ENCODE measurements at regions not wholly inside any gene's neighbourhood (a gene's known extent, or its start where the extent isn't known, plus 50 kb on each side); places are given as distances from the start of the nearest gene placed in this dataset.
A peak's percentile ranks its signal among the peaks of the same experiment; 100 is the strongest.

DNA sequence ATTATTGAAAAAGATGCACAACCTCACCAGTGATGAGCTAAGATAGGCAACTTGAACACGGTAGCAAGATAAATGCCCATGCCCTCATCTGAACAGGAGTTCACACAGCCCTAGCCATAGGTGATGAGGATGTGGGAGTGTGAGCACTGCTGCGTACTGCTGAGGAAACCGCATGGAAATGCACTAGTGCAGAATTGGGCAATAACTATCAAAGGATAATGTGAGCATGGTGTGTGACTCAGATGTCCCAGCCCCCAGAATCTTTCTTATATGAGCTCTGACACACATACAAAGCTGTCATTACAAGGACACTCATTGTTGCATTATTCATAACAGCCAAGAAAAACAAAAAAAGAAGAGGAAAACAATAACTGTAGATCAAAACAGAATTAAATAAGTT lies 521.2 kb downstream of the IRX1 start:
- DNase-seq: no peak

DNA sequence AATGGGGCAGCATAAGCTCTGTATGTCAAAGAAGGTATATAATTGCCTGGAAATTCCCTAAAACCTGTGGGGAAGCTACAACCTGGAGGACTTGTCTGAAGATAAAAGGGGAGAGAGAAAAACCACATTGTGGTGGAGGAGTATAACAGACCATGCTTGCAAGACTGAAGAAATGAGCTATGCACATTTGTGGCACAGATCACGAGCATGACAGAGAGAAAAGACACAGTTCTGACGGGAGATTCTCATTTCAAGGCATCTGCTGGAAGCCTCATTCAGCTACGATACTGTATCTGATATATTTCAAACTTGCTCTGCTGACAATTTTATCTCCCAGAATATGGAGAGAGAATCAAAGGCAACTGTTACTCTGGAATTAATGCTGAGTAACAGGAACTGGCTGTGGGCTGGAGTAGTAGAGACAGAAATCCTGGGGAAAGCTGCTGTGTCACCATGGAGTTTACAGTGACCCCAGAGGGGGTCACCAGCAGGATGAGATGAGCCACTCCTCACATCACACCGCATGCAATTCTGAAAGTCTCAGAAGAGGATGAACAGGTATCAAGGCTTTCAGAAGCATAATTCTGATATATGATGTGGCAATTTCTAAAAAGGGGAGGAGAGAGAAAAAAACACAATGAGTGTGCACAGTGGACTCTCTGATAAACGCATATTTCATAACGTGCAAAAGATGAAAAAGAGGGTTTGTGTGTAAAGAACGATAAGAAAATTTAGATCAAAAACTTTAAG lies 528.8 kb downstream of the IRX1 start:
- DNase-seq: no peak

DNA sequence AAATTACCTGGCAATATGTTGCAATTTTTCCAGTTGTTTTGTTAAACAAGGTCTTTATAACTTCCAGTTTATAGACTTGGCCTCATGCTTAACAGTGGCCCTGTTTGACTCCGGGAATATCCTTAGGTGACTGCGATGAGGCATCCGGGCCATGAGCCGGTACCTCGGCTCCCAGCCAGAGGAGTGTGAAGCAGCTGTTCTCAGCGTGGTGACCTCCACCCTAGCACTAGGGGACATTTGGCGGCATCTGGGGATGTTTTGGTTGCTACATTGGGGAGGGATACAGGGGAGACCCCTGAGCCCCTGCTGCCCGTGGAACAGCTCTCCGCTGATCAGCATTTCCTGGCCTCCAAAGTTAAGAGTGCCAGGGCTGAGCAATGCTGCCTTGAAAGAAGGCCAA lies 533.4 kb downstream of the IRX1 start:
- DNase-seq: no peak

DNA sequence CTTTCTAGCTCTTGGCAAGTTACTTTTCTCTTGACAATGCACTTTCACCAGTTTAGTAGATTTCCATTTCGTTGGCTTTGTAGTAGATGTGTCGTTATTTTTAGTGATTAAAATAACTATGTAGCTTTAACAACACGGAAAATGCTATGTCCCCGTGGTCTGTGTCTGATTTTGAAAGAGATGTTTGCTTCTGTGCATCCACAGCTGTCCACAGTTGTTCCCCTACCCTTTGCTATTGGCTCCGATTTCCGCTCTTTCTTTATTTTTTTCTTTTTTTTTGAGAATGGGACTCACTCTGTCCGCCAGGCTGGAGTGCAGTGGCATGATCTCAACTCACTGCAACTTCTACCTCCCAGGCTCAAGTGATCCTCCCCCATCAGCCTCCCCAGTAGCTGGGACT lies 533.9 kb downstream of the IRX1 start:
- DNase-seq: no peak

DNA sequence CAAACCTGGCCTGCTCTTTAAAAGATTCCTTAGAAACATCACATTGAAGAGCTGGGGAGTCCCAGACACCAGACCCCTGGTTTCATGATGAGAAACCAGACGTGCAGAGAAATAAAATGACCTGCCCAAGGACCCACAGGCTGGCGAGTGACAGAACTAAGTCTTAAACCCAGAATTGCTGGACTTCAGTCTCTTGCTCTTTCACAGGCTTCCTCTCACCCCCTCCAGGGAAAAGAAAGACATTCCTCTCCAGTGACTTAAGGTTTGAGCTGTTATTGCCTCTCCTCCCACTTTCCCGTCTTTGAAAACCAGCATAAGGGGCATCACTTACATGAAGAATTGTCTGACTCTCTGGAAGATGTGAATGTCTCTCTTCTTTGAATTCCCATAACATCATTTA lies 535.2 kb downstream of the IRX1 start:
- DNase-seq: no peak

DNA sequence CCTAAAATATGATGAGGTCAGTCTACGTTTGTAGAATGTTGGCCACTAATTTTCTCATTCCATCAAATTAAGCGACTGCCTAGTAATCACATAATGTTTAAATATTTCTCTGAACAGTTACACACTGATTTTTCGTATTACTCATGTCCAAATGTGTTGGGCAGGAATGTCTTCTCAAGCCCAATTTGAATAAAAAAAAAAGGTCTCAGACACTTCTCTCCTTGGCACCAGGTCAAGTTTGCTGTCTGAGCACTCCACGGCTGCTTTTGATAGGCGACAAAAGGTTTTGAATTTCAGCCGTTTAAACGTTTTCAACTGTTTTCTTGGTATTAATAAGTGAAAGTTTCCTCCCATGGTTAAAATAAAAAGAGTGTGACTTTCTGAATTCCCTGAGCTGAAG lies 542.1 kb downstream of the IRX1 start:
- DNase-seq: peak; percentile 11 to 13

DNA sequence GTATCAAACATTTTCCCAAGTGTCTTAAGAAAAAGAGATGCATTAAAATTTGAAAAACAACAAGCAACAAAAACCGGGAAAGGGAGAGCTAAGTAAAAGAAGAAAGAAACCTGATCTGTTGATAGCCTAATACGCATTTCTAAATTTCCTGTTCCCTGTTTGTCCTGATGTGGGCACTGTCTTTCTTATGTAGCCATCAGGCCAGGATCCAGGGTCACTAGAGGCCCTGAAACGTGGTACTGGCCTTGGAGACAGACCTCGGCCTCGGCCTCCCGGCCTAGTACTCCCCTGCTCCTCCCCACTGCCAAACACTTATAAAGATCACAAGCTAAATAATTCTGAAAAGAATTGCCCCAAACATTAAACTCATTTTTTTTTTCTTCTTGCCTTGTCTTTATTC lies 547.2 kb downstream of the IRX1 start:
- no peak for DNase-seq

DNA sequence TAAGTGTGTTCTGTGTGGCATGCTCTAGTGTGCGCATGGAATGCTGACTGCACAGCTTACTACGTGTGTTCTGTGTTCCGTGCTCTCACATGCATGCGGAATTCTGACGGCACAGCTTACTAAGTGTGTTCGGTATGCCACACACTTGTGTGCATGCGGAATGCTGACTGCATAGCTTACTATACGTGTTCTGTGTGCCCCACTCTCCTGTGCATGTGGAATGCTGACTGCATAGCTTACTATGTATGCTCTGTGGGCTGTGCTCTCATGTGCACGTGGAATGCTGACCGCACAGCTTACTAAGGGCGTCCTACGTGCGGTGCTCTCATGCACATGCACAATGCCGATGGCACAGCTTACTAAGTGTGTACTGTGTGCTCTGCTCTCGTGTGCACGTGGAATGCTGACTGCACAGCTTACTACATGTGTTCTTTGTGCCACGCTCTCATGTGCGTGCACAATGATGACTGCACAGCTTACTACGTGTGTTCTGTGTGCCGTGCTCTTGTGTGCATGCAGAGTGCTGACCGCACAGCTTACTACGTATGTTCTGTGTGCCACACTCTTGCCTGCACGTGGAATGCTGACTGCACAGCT lies 548.9 kb downstream of the IRX1 start:
- DNase-seq: no peak

DNA sequence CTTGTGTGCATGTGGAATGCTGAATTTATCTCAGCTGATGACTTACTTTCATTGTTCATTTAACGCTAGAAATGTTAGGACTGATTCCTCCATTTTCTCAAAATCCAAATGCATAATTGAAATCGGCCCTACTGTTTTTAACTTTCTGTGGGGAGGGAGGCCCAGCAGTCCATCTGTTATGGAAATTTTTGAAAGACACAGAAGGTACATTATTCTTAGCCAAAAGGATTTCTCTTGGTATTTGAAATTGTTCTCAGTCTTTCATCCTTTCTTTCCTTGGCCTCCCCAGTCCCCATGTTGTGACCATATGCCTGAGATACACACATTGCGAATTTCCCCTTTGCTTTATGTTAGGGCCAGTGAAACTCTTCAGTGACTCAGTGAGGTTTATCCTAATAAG lies 549.9 kb downstream of the IRX1 start:
- DNase-seq: no peak

DNA sequence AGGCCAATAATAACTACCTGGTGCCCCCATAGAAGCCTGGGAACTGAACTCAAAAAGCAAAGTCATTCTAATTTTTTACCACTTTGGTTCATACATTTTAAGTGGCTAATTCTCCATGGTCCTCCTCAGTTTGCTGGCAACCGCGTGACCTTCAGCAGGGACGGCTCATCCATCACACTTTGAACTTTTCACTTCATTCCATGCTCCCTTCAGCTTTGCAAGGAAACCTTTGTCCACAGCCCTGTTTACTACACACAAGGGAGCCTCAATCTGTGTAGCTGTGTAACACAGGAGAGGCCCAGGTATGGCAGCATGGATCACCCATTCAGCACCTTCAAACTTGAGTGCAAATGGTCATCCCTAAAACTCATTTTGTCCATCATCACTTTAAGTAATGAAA lies 552.4 kb downstream of the IRX1 start:
- DNase-seq: no peak

DNA sequence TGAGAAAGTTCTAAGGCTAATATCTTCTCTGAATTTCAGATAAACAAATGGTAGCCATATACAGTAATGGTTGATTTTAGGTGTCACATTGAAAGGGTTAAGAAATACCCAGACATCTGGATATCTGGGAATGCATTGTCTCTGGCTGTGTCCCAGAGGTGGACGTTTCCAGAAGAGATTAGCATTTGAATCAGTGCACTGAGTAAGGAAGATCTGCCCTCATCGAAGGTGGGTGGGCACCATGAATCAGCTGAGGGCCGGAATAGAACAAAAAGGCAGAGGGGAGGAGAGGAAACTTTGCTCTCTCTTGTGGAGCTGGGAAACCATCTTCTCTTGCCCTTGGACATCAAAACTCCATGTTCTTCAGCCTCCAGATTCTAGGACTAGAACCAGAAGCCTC lies 554.4 kb downstream of the IRX1 start:
- DNase-seq: no peak

DNA sequence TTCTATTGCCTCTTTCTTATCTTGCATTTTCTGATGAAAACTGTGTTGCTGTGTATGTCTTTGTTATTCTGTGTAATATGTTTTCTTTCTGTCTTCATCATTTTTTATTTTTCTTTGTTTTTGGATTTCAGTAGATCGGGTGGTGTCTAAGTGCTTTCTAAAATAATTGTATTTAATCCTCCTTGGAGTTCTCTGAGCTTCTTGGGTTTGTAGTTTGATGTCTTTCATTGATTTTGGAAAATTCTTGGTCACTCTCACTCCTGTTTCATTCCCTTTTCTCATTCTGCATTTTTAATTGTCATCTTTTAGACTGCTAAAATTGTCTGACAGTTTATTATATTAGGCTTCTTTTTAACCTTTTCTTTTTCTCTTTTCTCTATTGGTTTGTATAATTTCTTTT lies 560.5 kb downstream of the IRX1 start:
- DNase-seq: no peak

DNA sequence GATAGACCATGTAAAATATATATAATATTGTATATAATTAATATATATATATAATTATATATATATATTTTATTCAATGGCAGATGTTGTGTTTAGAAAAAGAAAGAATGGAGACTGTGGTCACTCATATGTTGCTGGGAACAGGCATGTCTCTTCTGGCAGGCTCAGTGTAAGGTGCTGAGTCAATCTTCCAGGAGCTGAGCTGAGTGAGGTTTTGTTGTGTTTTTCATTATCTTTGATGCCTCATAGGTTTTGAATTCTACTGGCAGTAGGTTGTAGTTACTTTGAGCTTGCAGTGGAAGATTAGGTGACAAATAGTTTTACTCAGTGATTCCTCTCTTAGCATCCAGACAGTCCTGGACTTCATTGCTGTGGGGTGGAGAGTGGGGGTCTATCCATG lies 561.3 kb downstream of the IRX1 start:
- DNase-seq: no peak

DNA sequence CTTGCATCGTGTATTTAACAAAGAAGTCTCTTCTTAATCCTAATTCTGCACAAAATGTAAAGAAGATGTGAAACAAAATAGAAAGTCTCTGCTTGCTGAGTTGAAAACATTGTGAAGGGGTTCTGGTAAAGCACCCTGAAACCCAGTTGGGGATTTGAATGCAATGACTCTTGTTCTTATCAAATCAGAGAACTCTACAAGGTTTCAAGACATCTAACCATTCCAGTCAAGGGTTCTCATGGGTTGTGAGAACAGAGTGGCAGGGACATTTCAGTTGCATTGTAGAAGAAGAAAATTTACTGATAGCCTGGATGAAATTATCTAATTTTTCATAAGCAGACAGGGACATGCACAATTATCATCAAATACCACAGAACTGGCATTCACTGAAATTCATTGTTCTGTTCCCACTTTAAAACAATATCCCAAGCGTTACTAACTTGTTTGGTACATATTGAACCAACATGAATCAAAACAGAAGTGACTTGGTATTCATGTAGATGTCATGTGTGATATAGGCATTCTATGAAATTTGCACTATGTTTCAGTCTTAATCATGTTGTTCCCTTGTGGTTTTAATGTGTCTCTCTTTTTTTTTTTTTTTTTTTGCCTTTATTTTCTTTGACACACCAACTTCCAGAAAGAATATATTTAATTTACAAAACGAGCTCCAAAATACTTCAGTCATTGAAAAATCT lies 563.3 kb downstream of the IRX1 start:
- no peak for DNase-seq

DNA sequence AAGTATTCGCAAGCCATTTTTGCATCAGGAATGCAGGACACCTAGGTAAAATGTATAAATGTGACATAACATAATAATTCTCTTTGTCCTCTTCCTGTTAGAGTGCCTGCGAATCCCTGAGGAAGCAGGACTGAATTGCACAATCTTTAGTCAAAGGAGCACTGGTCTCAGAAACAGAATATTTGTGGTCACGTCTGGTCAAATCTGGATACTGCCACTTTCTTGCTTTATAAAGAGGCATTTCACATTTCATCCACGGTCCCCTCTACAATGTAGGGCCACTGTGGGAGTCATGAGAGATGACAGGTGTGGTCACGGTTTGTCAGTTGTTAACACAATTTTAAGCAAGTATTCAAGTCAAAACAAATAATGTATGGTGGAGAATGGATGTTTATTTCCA lies 564.0 kb downstream of the IRX1 start:
- DNase-seq: no peak

DNA sequence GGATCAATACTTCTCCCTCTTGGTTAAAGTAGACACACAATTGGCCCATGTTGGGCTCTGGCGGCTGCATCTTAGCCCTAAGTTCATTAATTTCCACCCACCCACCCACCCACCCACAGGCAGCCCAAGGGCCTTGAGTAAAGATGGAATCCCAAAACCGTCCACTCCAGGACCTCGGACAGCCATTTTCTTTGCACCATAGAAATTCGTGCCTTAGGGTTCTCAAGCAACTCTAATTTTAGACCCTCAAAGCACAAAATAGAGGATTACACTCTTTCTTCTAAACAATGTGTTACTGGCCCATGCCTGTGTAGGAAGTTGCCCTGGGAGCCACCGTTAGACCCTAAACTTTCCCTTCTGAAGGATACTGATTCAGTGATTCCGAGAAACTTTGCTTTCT lies 568.5 kb downstream of the IRX1 start:
- no peak for DNase-seq

DNA sequence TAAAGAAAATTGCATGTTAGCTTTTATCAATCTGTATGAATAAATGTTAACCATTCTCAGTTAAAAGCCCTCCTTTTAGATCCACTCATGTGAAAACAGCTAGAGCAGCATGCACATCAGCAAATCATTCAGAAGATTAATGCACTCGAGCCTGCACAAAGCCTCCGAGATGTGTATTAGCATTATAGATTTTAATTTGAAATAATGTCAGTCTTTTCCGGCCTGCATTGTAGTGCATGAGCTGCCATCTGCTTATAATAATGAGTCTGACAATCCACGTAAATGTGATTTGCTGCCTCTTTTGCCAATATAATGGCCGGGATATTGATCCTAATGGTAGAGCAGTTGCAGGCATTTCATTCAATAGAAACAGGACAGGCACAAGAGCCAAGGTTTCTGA lies 585.1 kb downstream of the IRX1 start:
- DNase-seq: no peak

DNA sequence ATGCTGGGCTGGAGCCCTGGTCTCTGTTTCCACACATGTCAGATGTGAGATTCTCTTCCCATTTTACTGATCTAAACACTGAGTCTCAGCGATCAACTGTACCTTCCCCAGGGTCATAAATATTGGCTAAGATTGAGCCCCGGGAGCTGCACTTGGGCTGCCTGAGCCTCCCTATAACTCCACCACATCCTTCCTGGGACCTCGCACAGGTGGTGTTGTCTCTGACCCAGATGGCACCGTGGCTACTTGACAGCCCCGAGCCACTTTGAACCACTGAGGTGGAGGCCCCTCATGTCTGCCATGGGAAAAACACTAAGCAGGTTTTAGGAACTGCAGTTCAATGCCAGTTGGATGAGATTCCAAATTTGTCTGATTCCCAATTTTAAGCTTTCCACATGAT lies 586.5 kb downstream of the IRX1 start:
- DNase-seq: no peak

DNA sequence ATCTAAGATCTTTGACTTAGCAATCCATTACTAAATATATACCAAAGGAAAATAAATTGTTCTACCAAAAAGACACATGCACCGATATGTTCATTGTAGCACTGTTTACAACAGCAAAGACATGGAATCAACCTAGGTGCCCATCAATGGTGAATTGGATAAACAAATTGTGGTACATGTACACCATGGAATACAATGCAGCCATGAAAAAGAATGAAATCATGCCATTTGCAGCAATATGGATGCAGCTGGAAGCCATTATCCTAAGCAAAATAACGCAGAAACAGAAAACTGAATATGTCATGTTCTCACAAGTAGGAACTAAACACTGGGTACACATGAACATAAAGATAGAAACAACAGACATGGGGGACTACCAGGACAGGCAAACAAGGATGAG lies 589.5 kb downstream of the IRX1 start:
- no peak for DNase-seq

DNA sequence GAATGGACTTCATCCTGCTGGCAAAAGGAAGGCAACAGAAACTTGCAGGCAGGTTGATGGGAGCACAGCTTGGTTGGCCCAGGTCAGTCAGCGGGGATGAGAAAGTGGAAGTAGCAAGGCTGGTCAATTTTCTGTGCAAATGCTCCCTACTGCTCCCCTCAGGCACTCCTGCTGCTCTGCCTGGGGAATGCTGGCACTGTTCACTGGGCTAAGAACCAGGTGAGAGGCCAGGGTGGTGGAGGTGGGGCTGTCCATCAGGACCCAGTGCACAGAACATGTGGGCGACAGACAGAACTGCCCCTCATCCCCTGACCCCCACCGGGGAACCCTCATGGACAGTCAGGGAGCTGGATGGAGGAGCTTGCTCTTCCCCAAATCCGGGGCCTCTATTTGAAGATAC lies 593.1 kb downstream of the IRX1 start:
- no peak for DNase-seq

DNA sequence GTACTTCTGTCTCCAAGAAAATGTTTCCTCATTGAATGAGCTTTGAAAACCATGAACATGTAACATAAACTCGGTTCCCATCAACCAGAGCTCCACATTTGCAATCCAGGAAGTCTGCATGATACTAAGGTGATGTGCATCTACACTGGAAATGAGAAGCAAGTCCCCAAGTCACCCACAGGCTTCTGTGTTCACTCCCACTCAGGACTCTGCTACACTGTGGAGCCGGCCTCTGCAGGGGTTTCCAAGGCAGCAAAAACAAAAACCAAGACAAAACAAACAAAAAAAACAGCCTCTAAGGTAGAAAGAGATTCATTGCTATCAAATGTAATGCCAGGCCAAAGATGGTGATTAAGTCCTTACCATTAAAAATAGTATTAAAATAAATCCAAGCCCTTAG lies 593.7 kb downstream of the IRX1 start:
- no peak for DNase-seq

DNA sequence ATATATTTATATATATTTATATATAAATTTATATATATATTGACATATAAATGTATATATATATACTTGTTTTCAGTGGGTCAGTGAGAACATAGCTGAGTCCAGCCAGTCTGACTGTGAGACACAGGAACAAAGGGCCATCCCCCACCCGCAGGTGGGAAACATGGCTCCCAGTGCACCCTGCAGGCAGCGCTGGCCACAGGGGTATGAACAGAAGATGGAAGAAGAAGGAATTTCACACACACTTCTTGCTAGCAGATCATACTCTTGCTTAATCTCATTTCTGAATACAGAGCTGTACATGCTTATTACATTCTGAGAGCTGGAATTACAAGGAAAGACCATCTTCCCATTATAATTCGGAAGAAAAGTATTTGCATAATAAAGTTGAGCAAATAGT lies 595.4 kb downstream of the IRX1 start:
- no peak for DNase-seq

DNA sequence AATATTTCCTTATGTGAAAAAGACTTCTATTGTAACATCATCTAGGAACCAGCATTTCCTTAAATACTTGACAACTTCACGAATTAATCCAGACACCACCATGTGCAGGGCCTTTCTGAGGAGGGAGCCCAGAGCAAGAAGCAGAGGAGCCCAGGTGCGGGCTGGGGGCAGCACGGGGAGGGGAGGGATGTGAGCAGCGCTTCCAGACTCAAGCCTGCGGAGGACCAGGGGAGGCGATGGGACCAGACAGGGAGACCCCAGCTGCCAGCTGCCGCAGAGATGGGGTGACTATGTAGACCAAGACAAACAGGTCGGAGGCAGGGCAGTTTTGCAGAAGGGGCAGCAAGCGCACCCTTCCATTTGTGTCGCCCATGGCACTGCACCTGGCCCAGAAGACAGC lies 596.1 kb downstream of the IRX1 start:
- DNase-seq: no peak

DNA sequence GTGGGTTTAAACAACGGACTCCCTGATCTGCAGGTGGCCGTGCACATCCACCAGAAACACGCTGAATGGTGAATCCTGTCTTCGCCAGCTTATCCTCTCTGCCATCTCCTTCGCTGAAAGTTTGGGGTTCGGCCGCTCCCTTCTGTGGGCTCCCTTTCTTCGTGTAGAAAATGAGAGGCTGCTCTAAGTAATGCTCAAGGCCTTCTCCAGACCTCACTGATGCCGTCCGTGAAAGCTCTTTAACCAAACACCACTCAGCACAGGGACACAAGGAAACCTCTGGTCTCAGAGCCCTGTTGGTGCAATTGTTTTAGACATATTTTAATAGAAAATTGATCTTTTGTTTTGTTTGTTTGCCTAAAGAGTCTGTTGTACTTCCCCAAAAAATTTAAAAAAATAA lies 596.5 kb downstream of the IRX1 start:
- no peak for DNase-seq

Measured in right lung (tissue), 2 donors.